ACC112 (cell line): ENCODE measurements at regions not wholly inside any gene's neighbourhood (a gene's known extent, or its start where the extent isn't known, plus 50 kb on each side); places are given as distances from the start of the nearest gene placed in this dataset.
"Not testable (repeated sequence)": the region's sequence is repeated elsewhere in the genome, so short reads cannot be mapped to it uniquely, and the experiment has no call there.

Experiments
- H2AFZ ChIP-seq: fragments of 200-600 bp; sonication (generic); one replicate; pipeline ENCODE4 v1.6.0; 2017; ENCODE audit warnings: antibody characterized with exemption, low read length; ENCODE audit not compliant: unreplicated experiment
- H3K27ac ChIP-seq: fragments of 200-600 bp; sonication (generic); 2 replicates; pipeline ENCODE4 v1.5.1; 2014; ENCODE audit warnings: low read depth, mild to moderate bottlenecking, antibody characterized with exemption, low read length, moderate library complexity
- H3K27me3 ChIP-seq: fragments of 200-600 bp; sonication (generic); 2 replicates; pipeline ENCODE4 v1.6.1; 2014; ENCODE audit warnings: mild to moderate bottlenecking, antibody characterized with exemption, low read length, moderate library complexity, mixed read lengths; ENCODE audit not compliant: insufficient read depth
- H3K36me3 ChIP-seq: fragments of 200-600 bp; sonication (generic); 2 replicates; pipeline ENCODE4 v1.6.1; 2016; ENCODE audit warnings: mild to moderate bottlenecking, antibody characterized with exemption, low read length, moderate library complexity, mixed read lengths; ENCODE audit not compliant: insufficient read depth
- H3K4me1 ChIP-seq: fragments of 200-600 bp; sonication (generic); one replicate; pipeline ENCODE4 v1.6.1; 2016; ENCODE audit warnings: low read length, mixed read lengths; ENCODE audit not compliant: insufficient read depth, unreplicated experiment, control insufficient read depth
- H3K4me3 ChIP-seq: fragments of 200-600 bp; sonication (generic); 2 replicates; pipeline ENCODE4 v1.5.1; 2014; ENCODE audit warnings: mild to moderate bottlenecking, low read depth, low read length
- H3K79me2 ChIP-seq: fragments of 200-600 bp; sonication (generic); one replicate; pipeline ENCODE4 v1.6.0; 2016; ENCODE audit warnings: low read length; ENCODE audit not compliant: control insufficient read depth, unreplicated experiment, insufficient read depth

DNA sequence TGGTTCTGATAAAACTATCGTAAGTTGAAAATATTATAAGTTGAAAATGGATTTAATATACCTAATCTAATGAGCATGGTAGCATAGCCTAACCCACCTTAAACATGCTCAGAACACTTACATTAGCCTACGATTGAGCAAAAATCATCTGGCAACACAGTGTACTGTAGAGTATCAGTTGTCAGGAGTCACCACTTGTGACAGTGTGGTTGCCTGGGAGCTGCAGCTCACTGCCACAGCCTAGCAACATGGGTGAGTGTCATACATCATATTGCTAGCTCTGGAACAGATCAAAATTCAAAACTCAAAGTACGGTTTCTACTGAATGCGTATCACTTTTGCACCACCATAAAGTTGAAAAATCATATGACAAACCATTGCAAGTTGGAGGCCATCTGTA is 203.5 kb downstream of the ATXN7L3B start:
- Histone ChIP-seq H3K27me3 (no peaks in the 10 kb centered on the region), H3K4me1 (no peaks in the 10 kb centered on the region), H3K27ac (no peak overlapping the region), H3K36me3 (no peaks in the 10 kb centered on the region), H2AFZ (no peak overlapping the region), H3K4me3 (no peak overlapping the region), H3K79me2 (no peaks in the 10 kb centered on the region)

DNA sequence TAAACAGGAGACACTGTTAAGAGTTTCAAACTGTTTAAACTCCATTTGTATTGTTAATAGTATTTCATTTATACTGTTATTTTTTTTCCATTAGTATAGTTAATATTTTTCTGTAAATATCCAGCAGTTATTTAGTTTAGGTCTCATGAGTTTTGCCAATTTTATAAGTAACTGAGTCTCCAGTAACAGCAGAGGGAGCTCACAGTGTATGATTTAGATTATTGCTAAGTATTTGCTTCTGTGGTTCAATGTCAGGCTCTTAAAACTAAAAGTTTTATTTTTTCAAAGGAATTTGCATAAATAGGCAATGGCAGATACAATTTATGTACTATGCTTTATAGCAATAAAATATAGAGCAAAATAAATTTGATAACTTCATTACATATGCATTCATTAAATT is 209.7 kb downstream of the ATXN7L3B start:
- Histone ChIP-seq H3K79me2 (no peaks in the 10 kb centered on the region), H3K36me3 (no peaks in the 10 kb centered on the region), H3K4me3 (no peak overlapping the region), H2AFZ (no peak overlapping the region), H3K27ac (no peak overlapping the region), H3K27me3 (no peaks in the 10 kb centered on the region), H3K4me1 (no peaks in the 10 kb centered on the region)

DNA sequence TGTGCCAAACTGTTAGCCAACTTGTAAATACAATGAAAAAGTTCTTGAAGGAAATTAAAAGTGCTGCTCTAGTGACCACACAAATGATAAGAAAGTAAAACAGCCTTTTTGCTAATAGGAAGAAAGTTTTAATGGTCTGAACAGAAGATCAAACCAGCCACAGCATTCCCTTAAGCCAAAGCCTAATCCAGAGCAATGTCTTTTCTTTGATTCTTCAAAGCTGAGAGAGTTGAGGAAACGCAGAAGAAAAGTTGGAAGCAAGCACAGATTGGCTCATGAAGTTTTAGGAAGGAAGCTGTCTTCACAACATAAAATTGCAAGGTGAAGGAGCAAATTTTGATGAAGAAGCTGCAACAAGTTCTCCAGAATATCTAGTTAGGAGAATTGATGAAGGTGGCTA is 213.8 kb downstream of the ATXN7L3B start:
- Histone ChIP-seq H3K36me3 (no peaks in the 10 kb centered on the region), H3K27ac (no peak overlapping the region), H3K4me3 (no peak overlapping the region), H2AFZ (no peak overlapping the region), H3K79me2 (no peaks in the 10 kb centered on the region), H3K4me1 (no peaks in the 10 kb centered on the region), H3K27me3 (no peaks in the 10 kb centered on the region)

DNA sequence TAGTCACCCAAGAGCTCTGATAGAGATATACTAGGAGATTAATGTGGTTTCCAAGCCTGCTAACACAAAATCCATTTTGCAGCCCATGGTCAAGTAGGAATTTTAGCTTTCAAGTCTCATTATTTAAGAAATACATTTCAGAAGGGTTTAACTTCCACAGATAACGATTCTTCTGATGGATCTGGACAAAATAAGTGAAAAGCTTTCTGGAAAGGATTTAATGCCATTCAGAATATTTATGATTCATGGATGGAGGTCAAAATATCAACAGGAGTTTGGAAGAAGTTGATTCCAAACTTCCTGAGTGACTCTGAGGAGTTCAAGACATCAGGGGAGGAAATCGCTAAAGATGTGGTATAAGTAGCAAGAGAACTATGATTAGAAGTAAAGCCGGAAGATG is 214.6 kb downstream of the ATXN7L3B start:
- Histone ChIP-seq H3K27ac (no peak overlapping the region), H3K4me1 (no peaks in the 10 kb centered on the region), H3K27me3 (no peaks in the 10 kb centered on the region), H3K36me3 (no peaks in the 10 kb centered on the region), H3K79me2 (no peaks in the 10 kb centered on the region), H2AFZ (no peak overlapping the region), H3K4me3 (no peak overlapping the region)

DNA sequence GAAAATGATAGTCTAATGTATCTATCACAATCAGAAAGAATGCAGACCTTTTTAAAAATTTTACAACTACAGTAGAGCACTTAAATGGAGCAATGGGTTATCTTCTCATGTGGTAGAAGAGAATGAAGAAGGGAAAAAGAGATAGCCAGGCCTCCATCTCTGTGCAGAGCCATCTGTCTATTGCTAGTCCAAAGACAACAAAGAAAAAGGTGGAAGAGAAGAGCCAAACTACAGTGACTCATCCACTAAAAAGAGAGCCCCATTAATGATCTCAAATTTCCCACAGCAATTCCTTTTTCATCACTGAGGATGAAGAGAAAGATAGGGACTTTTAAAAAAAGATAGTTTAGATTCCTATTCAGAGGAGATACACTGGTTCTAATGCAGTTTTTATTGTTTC is 232.9 kb downstream of the ATXN7L3B start:
- H2AFZ ChIP-seq = peak overlapping the region; percentile 85
- no peaks in the 10 kb centered on the region for H3K36me3 ChIP-seq
- no peak overlapping the region for H3K27ac ChIP-seq
- H3K4me1 ChIP-seq = peaks cover 15% of the 10 kb centered on the region
- no peaks in the 10 kb centered on the region for H3K27me3 ChIP-seq
- peak overlapping the region; percentile 22; the same call in 1 of the 2 replicates for H3K4me3 ChIP-seq
- no peaks in the 10 kb centered on the region for H3K79me2 ChIP-seq

DNA sequence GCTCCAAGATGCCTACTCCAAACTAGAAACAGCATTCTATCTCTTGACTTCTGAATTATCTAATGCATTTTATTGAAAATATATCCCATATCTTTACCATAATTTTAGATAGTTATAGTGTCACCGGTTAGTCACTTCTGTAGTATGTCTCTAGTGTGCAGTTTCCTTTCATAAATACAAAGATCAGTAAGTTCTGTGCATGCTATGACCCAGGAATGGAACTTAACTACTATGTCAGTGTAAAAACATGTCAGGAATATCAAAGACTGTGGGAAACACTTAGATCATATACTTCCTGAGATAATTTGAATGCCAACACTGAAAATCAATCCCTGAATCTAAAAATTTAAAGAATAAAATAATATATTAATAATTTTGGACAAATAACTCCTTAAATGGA is 237.6 kb downstream of the ATXN7L3B start:
- Histone ChIP-seq H3K4me3 (no peak overlapping the region), H3K79me2 (no peaks in the 10 kb centered on the region), H3K36me3 (no peaks in the 10 kb centered on the region), H3K4me1 (peaks cover 16% of the 10 kb centered on the region), H2AFZ (no peak overlapping the region), H3K27me3 (no peaks in the 10 kb centered on the region), H3K27ac (no peak overlapping the region)

DNA sequence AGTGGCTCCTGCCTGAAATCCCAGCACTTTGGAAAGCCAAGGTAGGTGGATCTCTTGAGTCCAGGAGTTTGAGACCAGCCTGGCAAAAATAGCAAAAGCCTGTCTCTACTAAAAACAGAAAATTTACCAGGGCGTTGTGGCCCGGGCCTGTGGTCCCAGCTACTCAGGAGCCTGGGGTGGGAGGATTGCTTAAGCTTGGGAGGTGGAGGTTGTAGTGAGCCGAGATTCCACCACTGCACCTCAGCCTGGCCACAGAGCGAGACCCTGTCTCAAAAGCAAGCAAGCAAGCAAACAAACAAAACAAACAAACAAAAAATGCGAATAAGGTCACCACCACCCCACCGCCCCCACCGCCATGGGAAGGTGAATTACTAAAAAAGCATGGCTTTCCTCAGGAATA is 238.7 kb downstream of the ATXN7L3B start:
- Histone ChIP-seq H3K27me3 (no peaks in the 10 kb centered on the region), H3K4me1 (peaks cover 27% of the 10 kb centered on the region), H3K27ac (no peak overlapping the region), H3K4me3 (no peak overlapping the region), H3K79me2 (no peaks in the 10 kb centered on the region), H3K36me3 (no peaks in the 10 kb centered on the region), H2AFZ (no peak overlapping the region)

DNA sequence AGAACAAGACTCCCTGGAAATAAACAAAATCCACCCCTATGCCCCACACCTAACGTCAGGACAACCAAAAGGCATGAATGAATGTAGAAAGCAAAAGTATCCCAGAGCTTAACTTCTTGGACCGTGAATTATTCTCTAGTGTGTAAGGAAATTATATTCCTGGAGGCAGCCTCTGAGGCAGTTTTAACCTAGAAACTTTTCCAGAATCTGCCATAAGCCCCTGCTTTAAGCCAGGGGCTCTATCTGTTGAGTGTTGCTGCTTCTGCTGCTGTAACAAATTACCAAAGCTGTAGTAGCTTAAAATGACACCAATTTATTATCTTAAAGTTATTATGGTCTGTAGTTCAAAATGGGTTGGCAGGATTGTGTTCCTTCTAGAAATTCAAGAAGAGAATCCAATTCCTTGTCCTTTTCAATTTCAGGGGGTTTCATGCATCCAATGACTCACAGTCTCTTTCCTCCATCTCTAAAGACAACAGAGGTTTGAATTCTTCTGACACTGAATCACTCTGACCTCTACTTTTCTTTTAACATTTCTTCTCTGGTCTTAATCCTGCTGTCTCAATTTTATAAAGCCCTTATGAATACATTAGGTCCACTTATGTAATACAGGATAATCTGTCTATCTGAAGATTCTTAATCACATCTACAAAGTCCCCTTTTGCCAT is 242.7 kb downstream of the ATXN7L3B start:
- peaks cover 30% of the 10 kb centered on the region for H3K4me1 ChIP-seq
- H3K36me3 ChIP-seq = no peaks in the 10 kb centered on the region
- H3K79me2 ChIP-seq = no peaks in the 10 kb centered on the region
- H3K27me3 ChIP-seq = no peaks in the 10 kb centered on the region
- no peak overlapping the region for H2AFZ ChIP-seq
- no peak overlapping the region for H3K4me3 ChIP-seq
- peak overlapping the region; percentile 36; the same call in 1 of the 2 replicates for H3K27ac ChIP-seq

DNA sequence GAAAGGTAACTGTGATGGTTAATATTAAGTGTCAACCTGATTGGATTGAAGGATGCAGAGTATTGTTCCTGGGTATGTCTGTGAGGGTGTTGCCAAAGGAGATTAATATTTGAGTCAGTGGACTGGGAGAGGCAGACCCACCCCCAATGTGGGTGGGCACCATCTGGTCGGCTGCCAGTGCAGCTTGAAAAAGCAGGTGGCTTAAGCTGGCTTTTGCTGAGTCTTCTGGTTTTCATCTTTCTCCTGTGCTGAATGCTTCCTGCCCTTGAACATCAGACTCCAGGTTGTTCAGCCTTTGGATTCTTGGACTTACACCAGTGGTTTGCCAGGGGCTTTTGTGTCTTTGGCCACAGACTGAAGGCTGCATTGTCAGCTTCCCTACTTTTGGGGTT is 243.2 kb downstream of the ATXN7L3B start:
- H3K79me2 ChIP-seq, H2AFZ ChIP-seq, H3K27me3 ChIP-seq, H3K4me3 ChIP-seq, H3K36me3 ChIP-seq: not testable (repeated sequence)
- peaks cover 29% of the 10 kb centered on the region for H3K4me1 ChIP-seq
- H3K27ac ChIP-seq = peak overlapping the region; percentile 33; the same call in 1 of the 2 replicates

DNA sequence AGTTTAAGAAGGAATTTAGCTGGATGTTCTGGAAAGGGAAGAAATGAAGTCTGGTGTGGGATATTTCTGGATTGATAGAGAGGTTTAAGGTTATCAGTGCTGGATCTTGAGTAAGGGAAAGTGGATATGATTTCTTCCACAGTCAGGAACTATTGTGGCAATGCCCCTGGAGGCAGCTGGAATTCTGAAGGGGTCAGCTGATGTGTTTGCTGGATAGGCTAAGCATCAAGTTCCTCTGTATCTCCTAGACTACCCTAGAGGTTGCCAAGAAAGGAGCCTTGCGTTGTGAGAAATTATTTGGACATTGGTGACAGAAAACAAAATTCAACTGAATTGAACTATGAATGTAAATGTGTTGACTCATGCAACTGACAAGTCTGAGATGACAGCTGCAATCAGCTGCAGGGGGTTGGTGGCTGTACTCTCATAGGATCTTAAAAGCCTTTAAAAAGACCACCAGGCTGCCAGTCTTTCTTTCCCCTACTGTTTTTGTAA is 244.4 kb downstream of the ATXN7L3B start:
- H3K4me3 ChIP-seq = no peak overlapping the region
- H2AFZ ChIP-seq = peak overlapping the region; percentile 43
- no peaks in the 10 kb centered on the region for H3K27me3 ChIP-seq
- no peaks in the 10 kb centered on the region for H3K79me2 ChIP-seq
- H3K4me1 ChIP-seq = peaks cover 29% of the 10 kb centered on the region
- H3K36me3 ChIP-seq = no peaks in the 10 kb centered on the region
- H3K27ac ChIP-seq = peak overlapping the region; percentile 9; the same call in 1 of the 2 replicates

DNA sequence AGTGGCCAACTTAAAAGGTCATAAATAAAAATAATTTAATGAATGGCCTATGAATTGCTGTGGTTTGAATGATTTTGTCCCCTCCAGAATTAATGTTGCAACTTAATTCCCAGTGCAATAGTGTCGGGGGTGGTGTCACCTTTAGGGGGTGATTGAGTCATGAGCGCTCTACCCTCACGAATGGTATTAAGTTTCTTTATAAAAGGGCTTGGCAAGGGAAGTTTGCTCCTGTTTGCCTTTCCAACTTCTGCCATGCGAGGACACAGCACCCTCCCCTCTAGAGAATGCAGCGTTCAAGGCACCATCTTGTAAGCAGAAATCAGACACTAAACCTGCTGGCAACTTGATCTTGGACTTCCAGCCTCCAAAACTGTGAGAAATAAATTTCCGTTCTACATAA is 253.3 kb downstream of the ATXN7L3B start:
- Histone ChIP-seq H3K36me3 (no peaks in the 10 kb centered on the region), H3K4me3 (no peak overlapping the region), H3K79me2 (no peaks in the 10 kb centered on the region), H3K4me1 (no peaks in the 10 kb centered on the region), H3K27ac (no peak overlapping the region), H3K27me3 (no peaks in the 10 kb centered on the region), H2AFZ (no peak overlapping the region)
